HepG2 (cell line): ENCODE measurements at regions not wholly inside any gene's neighbourhood (a gene's known extent, or its start where the extent isn't known, plus 50 kb on each side); places are given as distances from the start of the nearest gene placed in this dataset.

ENCODE experiments used
- ATAC-seq: fragments of 200-7000 bp; cut with Tn5 transposase; 3 replicates; pipeline ENCODE4 v1.9.1; 2020; ENCODE audit warnings: mild to moderate bottlenecking, moderate library complexity
- BruUV-seq: library from RNA; stranded (reverse); fragments of 400-500 nt; replicated peaks from 2 replicates; lab custom pipeline; 2021; lab: Mats Ljungman, UMichigan
- CTCF ChIA-PET: fragments of 300-600 bp; formaldehyde crosslinking; extraction: SDS; loops from one replicate; lab custom pipeline; 2021; ENCODE audit warnings: low total read pairs, inconsistent platforms, low intra/inter-chr PET ratio; lab: Yijun Ruan, JAX
- POLR2A ChIA-PET: fragments of 350-600 bp; sonication (Branson Sonifier 250); formaldehyde crosslinking; loops from one replicate; lab custom pipeline; 2020; ENCODE audit warnings: antibody characterized with exemption, inconsistent platforms; lab: Yijun Ruan, JAX
- DNase-seq: peaks from one replicate; pipeline ENCODE4 v3.0.0-alpha.2; 2015; ENCODE audit warnings: low spot score
- FAIRE-seq: peaks from 3 replicates; lab custom pipeline; 2011; peaks lifted over from hg19 to GRCh38; lab: Jason Lieb, UNC
- H2AFZ ChIP-seq: one replicate; pipeline ENCODE4 v1.6.1; 2011; ENCODE audit warnings: low read length, inconsistent platforms
- H3K27ac ChIP-seq: fragments of 300-600 bp; 3 replicates; pipeline ENCODE4 v1.8.0; 2011; ENCODE audit warnings: mixed run types, mild to moderate bottlenecking, mixed read lengths, low read length, inconsistent platforms; ENCODE audit not compliant: insufficient read depth; ENCODE audit errors: extremely low read length
- H3K27me3 ChIP-seq, 2 experiments: fragments of 200-600 bp in 1 of 2; 2 replicates in 1 of 2; 3 replicates in 1 of 2; pipeline versions ENCODE4 v1.6.0 to v1.8.0; 2011; ENCODE audit warnings: low read length in 2 of 2, mild to moderate bottlenecking in 2 of 2, moderate library complexity in 2 of 2, inconsistent platforms in 1 of 2; ENCODE audit not compliant: insufficient read depth in 2 of 2, control insufficient read depth in 1 of 2
- H3K36me3 ChIP-seq, 2 experiments: fragments of 200-600 bp in 1 of 2; replicated peaks in 1 of 2; 2 replicates in 1 of 2; 3 replicates in 1 of 2; pipeline versions ENCODE4 v1.5.1 to v1.8.0; 2011; ENCODE audit warnings: low read length in 2 of 2, inconsistent platforms in 1 of 2; ENCODE audit not compliant: insufficient read depth in 2 of 2, control insufficient read depth in 1 of 2
- H3K4me1 ChIP-seq: 2 replicates; pipeline ENCODE4 v1.5.1; 2012; ENCODE audit warnings: low read length, inconsistent platforms; ENCODE audit not compliant: insufficient read depth
- H3K4me2 ChIP-seq: 2 replicates; pipeline ENCODE4 v1.6.0; 2011; ENCODE audit warnings: low read depth, low read length, inconsistent platforms
- H3K4me3 ChIP-seq, 3 experiments: fragments of 200-600 bp in 1 of 3; sonication (generic), shearing (Covaris generic) in 1 of 3; replicated peaks in 1 of 3; 2 replicates each; pipeline ENCODE4 v1.5.1; 2011 to 2016; ENCODE audit warnings: low read length in 3 of 3, inconsistent platforms in 2 of 3, low read depth in 2 of 3, mild to moderate bottlenecking in 2 of 3, control low read depth in 1 of 3, mixed read lengths in 1 of 3; ENCODE audit not compliant: insufficient read depth in 1 of 3
- H3K79me2 ChIP-seq: one replicate; pipeline ENCODE4 v1.6.1; 2011; ENCODE audit warnings: low read length, inconsistent platforms; ENCODE audit not compliant: insufficient read depth
- H3K9ac ChIP-seq: 2 replicates; pipeline ENCODE4 v1.6.0; 2011; ENCODE audit warnings: mild to moderate bottlenecking, low read depth, low read length, inconsistent platforms; ENCODE audit not compliant: insufficient read depth
- H3K9me3 ChIP-seq: 2 replicates; pipeline ENCODE4 v1.5.1; 2012; ENCODE audit warnings: mild to moderate bottlenecking, low read length
- H4K20me1 ChIP-seq: 2 replicates; pipeline ENCODE4 v1.6.0; 2011; ENCODE audit warnings: inconsistent platforms, mild to moderate bottlenecking, low read length, moderate library complexity; ENCODE audit not compliant: insufficient read depth
- CHCHD3 ChIP-seq: sonication (generic); formaldehyde crosslinking; IDR thresholded peaks from 2 replicates; pipeline ENCODE4 v1.8.0; 2022; ENCODE audit warnings: mild to moderate bottlenecking, missing genetic modification reagents, moderate library complexity
- FOSL1 ChIP-seq: sonication (generic); formaldehyde crosslinking; IDR thresholded peaks from 2 replicates; pipeline ENCODE4 v1.9.0; 2021; ENCODE audit warnings: missing genetic modification reagents, borderline replicate concordance
- GMEB1 ChIP-seq: sonication (generic); formaldehyde crosslinking; IDR thresholded peaks from 2 replicates; pipeline ENCODE4 v1.5.1; 2020; ENCODE audit warnings: missing genetic modification reagents, mild to moderate bottlenecking, borderline replicate concordance
- HINFP ChIP-seq: sonication (generic); formaldehyde crosslinking; IDR thresholded peaks from 2 replicates; pipeline ENCODE4 v1.4.0; 2020; ENCODE audit warnings: low read depth, mild to moderate bottlenecking, missing genetic modification reagents
- KLF11 ChIP-seq: IDR thresholded peaks from 2 replicates; pipeline ENCODE4 v1.6.1; 2016; ENCODE audit warnings: missing compliant biosample characterization
- MTERF4 ChIP-seq: sonication (generic); formaldehyde crosslinking; IDR thresholded peaks from 2 replicates; pipeline ENCODE4 v1.8.0; 2023; ENCODE audit warnings: mild to moderate bottlenecking, missing genetic modification reagents
- NONO ChIP-seq, 2 experiments: fragments of 450-650 bp in 1 of 2; sonication (generic) in 1 of 2; formaldehyde crosslinking in 1 of 2; IDR thresholded peaks in 1 of 2; conservative IDR thresholded peaks in 1 of 2; 2 replicates each; pipeline versions ENCODE4 v1.6.1 to v1.8.0; 2017 to 2022; ENCODE audit warnings: mild to moderate bottlenecking in 1 of 2, missing genetic modification reagents in 1 of 2, moderate library complexity in 1 of 2
- NR2F2 ChIP-seq: IDR thresholded peaks from 2 replicates; pipeline ENCODE4 v1.6.1; 2012; ENCODE audit warnings: low read depth, inconsistent platforms, borderline replicate concordance
- THYN1 ChIP-seq: sonication (generic); formaldehyde crosslinking; IDR thresholded peaks from 2 replicates; pipeline ENCODE4 v1.8.1; 2023; ENCODE audit warnings: low read depth, mild to moderate bottlenecking, moderate library complexity, missing genetic modification reagents, borderline replicate concordance
- ZFP1 ChIP-seq: IDR thresholded peaks from 2 replicates; pipeline ENCODE4 v1.6.1; 2016
- ZNF557 ChIP-seq: sonication (generic); formaldehyde crosslinking; IDR thresholded peaks from 2 replicates; pipeline ENCODE4 v1.4.0; 2020; ENCODE audit warnings: missing genetic modification reagents
- ZNF574 ChIP-seq: sonication (generic); formaldehyde crosslinking; IDR thresholded peaks from 2 replicates; pipeline ENCODE4 v1.4.0; 2020; ENCODE audit warnings: missing genetic modification reagents
- WGBS: methylation state at CpG from one replicate; pipeline ENCODE4 v1.1.6; 2017; ENCODE audit warnings: low lambda C conversion rate; 5-methylcytosine and 5-hydroxymethylcytosine counted together
- in situ Hi-C: cut with HindIII; loops from 2 replicates; pipeline ENCODE4 v1.10.0; 2017; ENCODE audit warnings: low pct_unique_long_range_greater_than_20kb; ENCODE audit not compliant: extremely low pct_ligation_motif_present
- intact Hi-C: fragments of 100-400 bp; cut with micrococcal nuclease; formaldehyde crosslinking; loops from one replicate; pipeline ENCODE4 v1.10.0; 2022; ENCODE audit not compliant: unreplicated experiment

- Histone ChIP-seq H3K36me3 (no peaks in the 10 kb centered on the region), H3K27me3 (no peaks in the 10 kb centered on the region; a peak in 1 of 5 replicates), H3K4me3 (no peak overlapping the region), H3K9me3 (no peaks in the 10 kb centered on the region; the same call in 1 of the 2 replicates), H3K27ac (no peak overlapping the region), H4K20me1 (no peaks in the 10 kb centered on the region), H3K9ac (no peak overlapping the region), H3K79me2 (no peaks in the 10 kb centered on the region), H3K4me1 (no peaks in the 10 kb centered on the region), H2AFZ (no peak overlapping the region), H3K4me2 (no peak overlapping the region)
- DNase-seq (no peak), FAIRE-seq (no peak), ATAC-seq (no peak)
- TF ChIP-seq CHCHD3 (no peak), MTERF4 (CRISPR knock-in tag) (no peak), NONO (IDR thresholded peaks at IDR 0.05) (no peak), NONO (CRISPR knock-in tag; conservative IDR thresholded peaks at IDR 0.05) (no peak), KLF11 (no peak)
- WGBS: 35% methylated on average over 3 of the region's 3 CpGs
- intact Hi-C loops (no loop called here), in situ Hi-C loops (no loop called here)
- CTCF ChIA-PET: no interaction called here
- no TSS peak for BruUV-seq
- POLR2A ChIA-PET: no interaction called here
Measured at GRCh38 chr15:44873103-44873502, 83.4 kb upstream of the TERB2 start.

GRCh38 chr15:44879066-44879465, 77.4 kb upstream of the TERB2 start:
- FAIRE-seq (no peak), ATAC-seq (no peak), DNase-seq (no peak)
- 60% methylated on average over 3 of the region's 3 CpGs for WGBS
- Histone ChIP-seq H3K79me2 (no peaks in the 10 kb centered on the region), H3K9ac (no peak overlapping the region), H3K27ac (no peak overlapping the region), H2AFZ (no peak overlapping the region), H3K9me3 (peaks cover 13% of the 10 kb centered on the region; the same call in 1 of the 2 replicates), H3K4me2 (no peak overlapping the region), H3K4me1 (peaks cover 19% of the 10 kb centered on the region), H4K20me1 (no peaks in the 10 kb centered on the region), H3K4me3 (no peak overlapping the region), H3K36me3 (no peaks in the 10 kb centered on the region), H3K27me3 (no peaks in the 10 kb centered on the region; a peak in 1 of 5 replicates)
- intact Hi-C loops (no loop called here), in situ Hi-C loops (no loop called here)
- no TSS peak for BruUV-seq
- ChIA-PET POLR2A (no interaction called here), CTCF (no interaction called here)
- no peak for TF ChIP-seq FOSL1
- no peak for TF ChIP-seq THYN1 (CRISPR knock-in tag)
- no peak for TF ChIP-seq HINFP (CRISPR knock-in tag)
- no peak for TF ChIP-seq ZNF557 (CRISPR knock-in tag)
- TF ChIP-seq ZNF574 (CRISPR knock-in tag): no peak
- no peak for TF ChIP-seq ZFP1
- no peak for TF ChIP-seq NR2F2
- TF ChIP-seq GMEB1 (CRISPR knock-in tag): no peak
